IMR-90 (cell line): ENCODE measurements at regions not wholly inside any gene's neighbourhood (a gene's known extent, or its start where the extent isn't known, plus 50 kb on each side); places are given as distances from the start of the nearest gene placed in this dataset.

Source experiments
- ATAC-seq: fragments of 200-7000 bp; cut with Tn5 transposase; 2 replicates; pipeline ENCODE4 v1.9.1; 2020; ENCODE audit warnings: low read depth, mild to moderate bottlenecking, moderate library complexity
- BruUV-seq: library from RNA; stranded (reverse); fragments of 400-500 nt; replicated peaks from 2 replicates; lab custom pipeline; 2021; lab: Mats Ljungman, UMichigan
- CTCF ChIA-PET: fragments of 300-600 bp; formaldehyde crosslinking; extraction: SDS; loops from one replicate; lab custom pipeline; 2021; ENCODE audit warnings: antibody characterized with exemption; lab: Yijun Ruan, JAX
- POLR2A ChIA-PET: fragments of 300-600 bp; sonication (Branson Sonifier 250); formaldehyde crosslinking; loops from one replicate; lab custom pipeline; 2022; ENCODE audit warnings: antibody characterized with exemption; ENCODE audit not compliant: unreplicated experiment; lab: Charles Lee
- DNase-seq: peaks from one replicate; pipeline ENCODE4 v3.0.0; 2013
- H2AFZ ChIP-seq: replicated peaks from 2 replicates; pipeline ENCODE3; 2013; ENCODE audit warnings: low read length, mild to moderate bottlenecking; ENCODE audit not compliant: poor library complexity
- H2AK5ac ChIP-seq: 2 replicates; pipeline ENCODE4 v1.6.1; 2013; ENCODE audit warnings: low read depth, low read length, inconsistent platforms
- H2AK9ac ChIP-seq: replicated peaks from 2 replicates; pipeline ENCODE3; 2013; ENCODE audit warnings: mild to moderate bottlenecking, low read depth, low read length, moderate library complexity; ENCODE audit not compliant: poor library complexity
- H2BK120ac ChIP-seq: 2 replicates; pipeline ENCODE4 v1.6.1; 2013; ENCODE audit warnings: low read depth, low read length, inconsistent platforms
- H2BK15ac ChIP-seq: 3 replicates; pipeline ENCODE4 v1.6.1; 2013; ENCODE audit warnings: low read depth, low read length, inconsistent platforms
- H2BK20ac ChIP-seq: 2 replicates; pipeline ENCODE4 v1.6.1; 2013; ENCODE audit warnings: low read depth, mild to moderate bottlenecking, inconsistent platforms, low read length, moderate library complexity
- H2BK5ac ChIP-seq: 2 replicates; pipeline ENCODE4 v1.6.1; 2013; ENCODE audit warnings: mild to moderate bottlenecking, low read depth, low read length, inconsistent platforms; ENCODE audit not compliant: poor library complexity, severe bottlenecking
- H3K14ac ChIP-seq: replicated peaks from 2 replicates; pipeline ENCODE4 v1.6.1; 2013; ENCODE audit warnings: low read depth, low read length, inconsistent platforms
- H3K18ac ChIP-seq: 2 replicates; pipeline ENCODE4 v1.6.1; 2013; ENCODE audit warnings: low read depth, low read length, control low read depth
- H3K23ac ChIP-seq: 2 replicates; pipeline ENCODE4 v1.6.1; 2013; ENCODE audit warnings: low read depth, low read length, inconsistent platforms
- H3K27ac ChIP-seq: 2 replicates; pipeline ENCODE4 v1.5.1; 2013; ENCODE audit warnings: mild to moderate bottlenecking, control low read depth, low read length; ENCODE audit not compliant: insufficient read depth
- H3K27me3 ChIP-seq: 2 replicates; pipeline ENCODE4 v1.6.1; 2013; ENCODE audit warnings: low read length; ENCODE audit not compliant: control insufficient read depth, insufficient read depth
- H3K36me3 ChIP-seq: 2 replicates; pipeline ENCODE4 v1.6.1; 2013; ENCODE audit warnings: low read length, mixed read lengths; ENCODE audit not compliant: control insufficient read depth, insufficient read depth
- H3K4ac ChIP-seq: 2 replicates; pipeline ENCODE4 v1.6.1; 2013; ENCODE audit warnings: low read depth, low read length, inconsistent platforms
- H3K4me1 ChIP-seq: 2 replicates; pipeline ENCODE4 v1.6.1; 2013; ENCODE audit warnings: low read length, mixed read lengths; ENCODE audit not compliant: control insufficient read depth, insufficient read depth
- H3K4me2 ChIP-seq: 2 replicates; pipeline ENCODE4 v1.6.1; 2013; ENCODE audit warnings: low read depth, mild to moderate bottlenecking, control low read depth, low read length, moderate library complexity
- H3K4me3 ChIP-seq: 2 replicates; pipeline ENCODE4 v1.5.1; 2013; ENCODE audit warnings: low read depth, mild to moderate bottlenecking, control low read depth, low read length, moderate library complexity; ENCODE audit not compliant: insufficient read depth
- H3K56ac ChIP-seq: 2 replicates; pipeline ENCODE4 v1.6.1; 2013; ENCODE audit warnings: low read length, inconsistent platforms; ENCODE audit not compliant: insufficient read depth; ENCODE audit errors: extremely low read depth
- H3K79me1 ChIP-seq, 2 experiments: 2 replicates each; pipeline ENCODE4 v1.6.1; 2013; ENCODE audit warnings: low read length in 2 of 2, inconsistent platforms in 1 of 2, low read depth in 1 of 2
- H3K9ac ChIP-seq: 2 replicates; pipeline ENCODE4 v1.6.1; 2013; ENCODE audit warnings: low read depth, low read length, control low read depth
- H3K9me1 ChIP-seq: 2 replicates; pipeline ENCODE4 v1.6.1; 2013; ENCODE audit warnings: low read length, inconsistent platforms; ENCODE audit not compliant: insufficient read depth
- H3K9me3 ChIP-seq: 2 replicates; pipeline ENCODE4 v1.6.1; 2013; ENCODE audit warnings: low read length; ENCODE audit not compliant: control insufficient read depth, insufficient read depth
- H4K20me1 ChIP-seq: 2 replicates; pipeline ENCODE4 v1.6.1; 2013; ENCODE audit warnings: low read length, inconsistent platforms; ENCODE audit not compliant: insufficient read depth
- H4K5ac ChIP-seq: 2 replicates; pipeline ENCODE4 v1.6.1; 2013; ENCODE audit warnings: mild to moderate bottlenecking, low read depth, low read length, control low read depth
- H4K8ac ChIP-seq, 2 experiments: 2 replicates each; pipeline ENCODE4 v1.6.1; 2013; ENCODE audit warnings: low read depth in 2 of 2, low read length in 2 of 2, control low read depth in 1 of 2, inconsistent platforms in 1 of 2
- H4K91ac ChIP-seq: 2 replicates; pipeline ENCODE4 v1.6.1; 2013; ENCODE audit warnings: low read depth, low read length, inconsistent platforms; ENCODE audit not compliant: insufficient read depth
- BHLHE40 ChIP-seq: fragments of 150-350 bp; IDR thresholded peaks from 2 replicates; pipeline ENCODE4 v1.6.1; 2016; ENCODE audit warnings: mild to moderate bottlenecking, low read depth, low read length
- CEBPB ChIP-seq: IDR thresholded peaks from 2 replicates; pipeline ENCODE4 v1.6.1; 2012; ENCODE audit warnings: low read depth, low read length, improper control_type of control experiment
- CHD1 ChIP-seq: IDR thresholded peaks from 2 replicates; pipeline ENCODE4 v1.6.1; 2012; ENCODE audit warnings: low read depth, low read length, improper control_type of control experiment
- SMC3 ChIP-seq: fragments of 150-350 bp; IDR thresholded peaks from 2 replicates; pipeline ENCODE4 v1.6.1; 2016; ENCODE audit warnings: low read depth, mild to moderate bottlenecking, antibody characterized with exemption, low read length, moderate library complexity
- WGBS, 2 experiments: methylation state at CpG; one replicate each; pipeline versions ENCODE4 v1.1.5 to v1.1.7; 2013; ENCODE audit warnings: missing lambda C conversion rate in 2 of 2; ENCODE audit not compliant: insufficient read length in 1 of 2; ENCODE audit errors: extremely low coverage in 2 of 2; 5-methylcytosine and 5-hydroxymethylcytosine counted together
- dilution Hi-C: fragments of 300-500 bp; cut with HindIII; formaldehyde crosslinking; loops from one replicate; pipeline ENCODE4 v1.14.3; 2018; ENCODE audit warnings: low sequenced_read_pairs; ENCODE audit not compliant: unreplicated experiment
- in situ Hi-C: fragments of 300-500 bp; cut with MboI; formaldehyde crosslinking; loops from 3 replicates; pipeline ENCODE4 v1.14.3; 2019; ENCODE audit warnings: low sequenced_read_pairs, inconsistent platforms, mixed read lengths
- intact Hi-C: fragments of 100-400 bp; cut with micrococcal nuclease; formaldehyde crosslinking; loops from 2 replicates; pipeline ENCODE4 v1.10.0; 2022

DNA sequence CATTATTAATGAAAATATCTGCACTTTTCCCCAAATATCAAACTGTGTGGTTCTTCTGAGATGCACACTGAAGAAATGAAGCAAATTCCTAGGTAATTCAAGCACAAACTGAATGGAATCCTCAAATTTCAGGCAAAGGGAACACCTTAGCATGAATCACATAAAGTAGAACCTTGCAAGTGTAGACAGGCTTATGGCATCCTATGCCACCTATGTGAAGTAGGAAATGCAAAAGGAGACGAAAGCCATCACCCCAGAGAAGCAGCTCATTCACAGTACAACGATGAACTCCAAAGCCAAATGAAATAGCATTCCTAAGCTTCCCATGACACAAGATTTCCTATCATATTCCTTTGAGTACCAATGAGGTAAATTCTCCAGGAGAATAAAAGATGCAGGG is 461.2 kb upstream of the RUNX1 start:
- Histone ChIP-seq H4K5ac (no peak overlapping the region), H2BK20ac (no peak overlapping the region; the same call in 1 of the 2 replicates), H2BK5ac (no peak overlapping the region), H3K18ac (no peak overlapping the region), H3K27ac (no peak overlapping the region), H3K79me1 (no peaks in the 10 kb centered on the region), H3K27me3 (no peaks in the 10 kb centered on the region), H2AFZ (no peak overlapping the region), H4K8ac (no peak overlapping the region), H3K4me3 (no peak overlapping the region), H4K20me1 (no peaks in the 10 kb centered on the region), H3K9ac (no peak overlapping the region), H3K56ac (no peak overlapping the region), H3K4me1 (peaks cover 8% of the 10 kb centered on the region), H3K36me3 (no peaks in the 10 kb centered on the region), H2BK15ac (no peak overlapping the region), H2AK5ac (no peak overlapping the region; the same call in 1 of the 2 replicates), H3K4me2 (no peak overlapping the region), H3K14ac (no peak overlapping the region; the same call in 1 of the 2 replicates), H3K4ac (no peak overlapping the region), H3K9me3 (no peaks in the 10 kb centered on the region), H3K9me1 (peaks cover 5% of the 10 kb centered on the region; the same call in 1 of the 2 replicates), H4K91ac (no peak overlapping the region; the same call in 1 of the 2 replicates), H2AK9ac (no peak overlapping the region), H2BK120ac (no peak overlapping the region), H3K23ac (no peak overlapping the region)
- BruUV-seq = no TSS peak
- dilution Hi-C loops (no loop called here), intact Hi-C loops (loop anchor here (10.0 kb wide), 1 partner anchor 65 kb away; no protein-coding TSS in a partner anchor), in situ Hi-C loops (no loop called here)
- WGBS, 2 experiments = no CpG with 5 or more reads among the region's 2 CpGs
- ATAC-seq (no peak), DNase-seq (no peak)
- ChIA-PET CTCF (no interaction called here), POLR2A (interaction anchor here (0.6 kb wide), 1 partner anchor 80 kb away, joined by 3 read pairs; no protein-coding TSS in a partner anchor)
- TF ChIP-seq BHLHE40 (no peak), SMC3 (no peak), CHD1 (no peak), CEBPB (no peak)
